Upper lobe of left lung (tissue), 6 donors: ENCODE measurements at regions not wholly inside any gene's neighbourhood (a gene's known extent, or its start where the extent isn't known, plus 50 kb on each side); places are given as distances from the start of the nearest gene placed in this dataset.

Experiments used
- ATAC-seq, 2 donors: fragments of 200-7000 bp; cut with Tn5 transposase; one replicate each; pipeline ENCODE4 v1.9.1; 2022; ENCODE audit warnings: mild to moderate bottlenecking in 2 of 2, moderate library complexity in 2 of 2; ENCODE audit not compliant: low FRiP score in 2 of 2
- DNase-seq, 2 donors: peaks; one replicate each; pipeline ENCODE4 v3.0.0-alpha.2; 2019 to 2020
- H3K27ac ChIP-seq, 4 donors: fragments of 200-600 bp; sonication (generic); one replicate each; pipeline ENCODE4 v1.5.1; 2016 to 2019
- H3K27me3 ChIP-seq, 4 donors: fragments of 200-600 bp; sonication (generic); one replicate each; pipeline ENCODE4 v1.5.1; 2017 to 2019
- H3K36me3 ChIP-seq, 4 donors: fragments of 200-600 bp; sonication (generic); one replicate each; pipeline ENCODE4 v1.5.1; 2016 to 2019
- H3K4me1 ChIP-seq, 4 donors: fragments of 200-600 bp; sonication (generic); one replicate each; pipeline ENCODE4 v1.5.1; 2018 to 2019
- H3K4me3 ChIP-seq, 4 donors: fragments of 200-600 bp; sonication (generic); one replicate each; pipeline ENCODE4 v1.5.1; 2017 to 2019; ENCODE audit warnings: mild to moderate bottlenecking in 2 of 4, moderate library complexity in 1 of 4
- H3K9me3 ChIP-seq, 4 donors: fragments of 200-600 bp; sonication (generic); one replicate each; pipeline ENCODE4 v1.5.1; 2018 to 2019
- EP300 ChIP-seq, 4 donors: sonication (generic); formaldehyde crosslinking; IDR thresholded peaks; one replicate each; pipeline ENCODE4 v1.5.1; 2017; ENCODE audit warnings: antibody characterized with exemption in 4 of 4, control low read depth in 2 of 4
- POLR2A ChIP-seq, 4 donors: fragments of 450-650 bp; IDR thresholded peaks; one replicate each; pipeline ENCODE4 v1.5.1; 2016 to 2017; ENCODE audit warnings: antibody characterized with exemption in 4 of 4, mild to moderate bottlenecking in 2 of 4
- POLR2AphosphoS5 ChIP-seq, 2 donors: sonication (generic); formaldehyde crosslinking; IDR thresholded peaks; one replicate each; pipeline ENCODE4 v1.5.1; 2017; ENCODE audit warnings: antibody characterized with exemption in 2 of 2
- WGBS, 2 donors: methylation state at CpG; one replicate each; pipeline ENCODE4 v1.1.5; 2017 to 2018; 5-methylcytosine and 5-hydroxymethylcytosine counted together
- TF ChIP-seq, protein P1 (sequence below), 6 experiments: fragments of 450-650 bp in 4 of 6; fragments of 200-600 bp in 2 of 6; sonication (generic) in 2 of 6; IDR thresholded peaks; one replicate each; pipeline ENCODE4 v1.5.1; 2016 to 2019; ENCODE audit warnings: antibody characterized with exemption in 6 of 6
- donor health status: DM: no; HTN: no; CAD: no; lungs with moderate emphysema.
- donor health status: DM: no; HTN: yes; CAD: no; lungs with severe emphysema.

DNA sequence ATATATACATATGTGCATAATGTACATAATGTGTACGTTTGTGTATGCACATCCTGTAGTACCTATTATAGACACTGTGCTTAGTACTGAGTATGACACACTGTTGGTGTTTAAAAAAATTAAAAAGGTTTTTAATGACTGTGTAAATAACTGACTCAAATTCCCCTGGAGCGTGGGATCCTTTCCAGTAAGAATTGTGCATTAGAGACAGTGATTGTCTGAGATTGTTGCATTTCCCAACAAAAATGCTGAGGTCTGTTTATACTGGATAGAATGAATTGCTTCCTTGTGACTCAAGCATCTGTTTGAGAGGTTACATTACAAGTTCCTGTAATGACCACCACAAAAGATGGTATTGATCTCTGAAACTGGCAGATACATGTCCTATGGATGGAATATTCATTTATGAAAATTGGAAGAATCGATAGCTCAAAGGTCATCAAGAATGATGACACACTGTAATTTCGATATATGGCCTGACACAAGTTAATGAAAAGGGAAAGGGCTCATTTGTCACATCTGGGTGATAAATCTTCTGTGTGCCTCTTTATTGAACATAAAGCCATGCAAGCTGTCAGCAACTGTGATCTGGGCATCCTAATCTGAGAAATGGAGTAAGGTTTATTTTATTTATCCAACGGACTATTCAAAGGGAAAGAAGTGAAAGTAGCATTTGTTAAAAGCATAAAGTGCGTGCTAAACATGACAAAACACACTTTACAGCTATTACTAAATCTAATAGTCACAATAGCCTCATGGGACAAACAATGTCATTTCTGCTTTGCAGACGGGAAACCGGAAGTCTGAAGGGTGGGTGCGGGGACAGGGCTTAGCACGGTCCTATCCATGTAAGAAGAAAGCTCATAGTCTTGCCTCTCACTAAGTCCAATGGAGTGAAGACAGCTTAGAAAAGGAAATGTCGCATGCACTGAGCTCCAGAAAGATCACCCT, 228.8 kb downstream of the CDH11 start:
- H3K4me3 ChIP-seq, result no peak overlapping the region
- no peaks in the 10 kb centered on the region for H3K36me3 ChIP-seq
- TF ChIP-seq, protein P1, sequence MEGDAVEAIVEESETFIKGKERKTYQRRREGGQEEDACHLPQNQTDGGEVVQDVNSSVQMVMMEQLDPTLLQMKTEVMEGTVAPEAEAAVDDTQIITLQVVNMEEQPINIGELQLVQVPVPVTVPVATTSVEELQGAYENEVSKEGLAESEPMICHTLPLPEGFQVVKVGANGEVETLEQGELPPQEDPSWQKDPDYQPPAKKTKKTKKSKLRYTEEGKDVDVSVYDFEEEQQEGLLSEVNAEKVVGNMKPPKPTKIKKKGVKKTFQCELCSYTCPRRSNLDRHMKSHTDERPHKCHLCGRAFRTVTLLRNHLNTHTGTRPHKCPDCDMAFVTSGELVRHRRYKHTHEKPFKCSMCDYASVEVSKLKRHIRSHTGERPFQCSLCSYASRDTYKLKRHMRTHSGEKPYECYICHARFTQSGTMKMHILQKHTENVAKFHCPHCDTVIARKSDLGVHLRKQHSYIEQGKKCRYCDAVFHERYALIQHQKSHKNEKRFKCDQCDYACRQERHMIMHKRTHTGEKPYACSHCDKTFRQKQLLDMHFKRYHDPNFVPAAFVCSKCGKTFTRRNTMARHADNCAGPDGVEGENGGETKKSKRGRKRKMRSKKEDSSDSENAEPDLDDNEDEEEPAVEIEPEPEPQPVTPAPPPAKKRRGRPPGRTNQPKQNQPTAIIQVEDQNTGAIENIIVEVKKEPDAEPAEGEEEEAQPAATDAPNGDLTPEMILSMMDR (IDR thresholded peaks at IDR 0.05), result no peak
- TF ChIP-seq POLR2A (IDR thresholded peaks at IDR 0.05) (no peak), POLR2AphosphoS5 (IDR thresholded peaks at IDR 0.05) (no peak)
- H3K9me3 ChIP-seq, result no peaks in the 10 kb centered on the region
- 50 to 63% methylated on average over 11 of the region's 11 CpGs for WGBS, 2 donors
- DNase-seq (no peak), ATAC-seq (no peak)
- no peak overlapping the region for H3K27ac ChIP-seq
- peaks cover 0 to 5% (median 0%) of the 10 kb centered on the region in 4 donors for H3K4me1 ChIP-seq
- no peaks in the 10 kb centered on the region for H3K27me3 ChIP-seq

- ATAC-seq (no peak), DNase-seq (no peak)
- Histone ChIP-seq H3K4me1 (peaks cover 0 to 5% (median 0%) of the 10 kb centered on the region in 4 donors), H3K27ac (no peak overlapping the region), H3K4me3 (no peak overlapping the region), H3K36me3 (no peaks in the 10 kb centered on the region), H3K27me3 (no peaks in the 10 kb centered on the region), H3K9me3 (no peaks in the 10 kb centered on the region)
- WGBS, 2 donors, result 70 to 76% methylated on average over 2 of the region's 2 CpGs
- no peak for TF ChIP-seq EP300 (IDR thresholded peaks at IDR 0.05)
- no peak for TF ChIP-seq POLR2AphosphoS5 (IDR thresholded peaks at IDR 0.05)
- TF ChIP-seq, protein P1 (IDR thresholded peaks at IDR 0.05), result no peak
- no peak for TF ChIP-seq POLR2A (IDR thresholded peaks at IDR 0.05)
Observed at GRCh38 chr16:64889446-64889845, 232.4 kb downstream of the CDH11 start.

DNA sequence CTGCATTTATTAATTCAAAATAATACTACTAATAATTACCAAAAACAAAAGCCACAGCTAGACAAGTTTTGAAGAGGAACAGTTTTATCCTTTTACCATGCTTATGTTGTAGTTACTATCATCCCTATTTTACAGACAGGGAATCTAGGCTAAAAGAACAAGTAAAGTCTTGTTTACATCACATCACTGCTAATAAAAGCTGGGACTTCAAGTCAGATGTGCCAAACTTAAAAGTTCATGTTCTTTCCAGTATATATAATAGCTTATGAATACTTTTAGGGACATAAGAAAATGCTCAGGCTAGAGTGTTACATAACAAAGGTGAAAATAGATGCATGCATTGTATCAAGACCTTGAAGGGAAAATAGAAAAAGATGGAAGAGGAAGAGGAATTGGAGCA, 234.2 kb downstream of the CDH11 start:
- Histone ChIP-seq H3K27me3 (no peaks in the 10 kb centered on the region), H3K27ac (no peak overlapping the region), H3K36me3 (no peaks in the 10 kb centered on the region), H3K4me1 (no peaks in the 10 kb centered on the region), H3K4me3 (no peak overlapping the region), H3K9me3 (no peaks in the 10 kb centered on the region)
- TF ChIP-seq POLR2AphosphoS5 (IDR thresholded peaks at IDR 0.05) (no peak), EP300 (IDR thresholded peaks at IDR 0.05) (no peak), POLR2A (IDR thresholded peaks at IDR 0.05) (no peak)
- TF ChIP-seq, protein P1 (IDR thresholded peaks at IDR 0.05), result no peak
- no peak for ATAC-seq
- no peak for DNase-seq

DNA sequence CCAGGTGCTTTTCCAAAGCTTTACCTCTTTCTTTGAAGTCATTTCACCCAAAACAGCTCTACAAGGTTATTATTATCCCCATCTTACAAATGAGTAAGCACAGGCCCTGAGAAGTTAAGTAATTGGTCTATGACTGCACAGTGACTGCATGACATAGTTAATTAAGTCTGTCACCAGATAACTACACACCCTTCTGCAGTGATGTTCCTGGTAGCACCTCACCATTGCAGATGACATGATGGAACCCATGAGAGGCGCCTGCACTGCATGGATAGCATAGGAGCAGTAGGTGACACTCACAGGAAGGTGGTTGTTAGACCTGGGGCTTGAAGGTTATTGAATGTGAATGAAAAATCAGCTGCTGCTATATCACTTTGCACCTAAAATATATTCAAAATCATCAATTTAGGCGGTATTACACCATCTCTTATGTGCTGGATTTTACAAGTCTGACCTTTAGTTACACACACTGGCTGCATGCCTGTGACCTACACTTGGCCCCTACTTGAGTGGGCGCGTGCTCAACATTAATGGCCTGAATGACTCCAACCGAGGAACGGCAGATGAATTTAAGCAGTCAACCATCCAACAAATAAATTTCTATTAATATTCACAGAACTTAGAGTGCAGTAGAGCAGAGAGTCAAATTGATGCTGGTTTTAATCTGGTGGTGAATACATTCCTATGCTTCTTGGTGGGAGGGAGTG, 239.6 kb downstream of the CDH11 start:
- no peak for ATAC-seq
- H3K27ac ChIP-seq, result no peak overlapping the region
- 76 to 77% methylated on average over 6 of the region's 6 CpGs for WGBS, 2 donors

More for the DNA sequence above, 239.6 kb downstream of the CDH11 start:
- H3K9me3 ChIP-seq, result no peaks in the 10 kb centered on the region
- TF ChIP-seq POLR2A (IDR thresholded peaks at IDR 0.05) (no peak), POLR2AphosphoS5 (IDR thresholded peaks at IDR 0.05) (no peak), EP300 (IDR thresholded peaks at IDR 0.05) (no peak)
- TF ChIP-seq, protein P1 (IDR thresholded peaks at IDR 0.05), result no peak
- H3K27me3 ChIP-seq, result no peaks in the 10 kb centered on the region
- H3K4me1 ChIP-seq, result no peaks in the 10 kb centered on the region
- no peak for DNase-seq
- H3K36me3 ChIP-seq, result no peaks in the 10 kb centered on the region
- no peak overlapping the region for H3K4me3 ChIP-seq
